ENCODE measurements at regions not wholly inside any gene's neighbourhood (a gene's known extent, or its start where the extent isn't known, plus 50 kb on each side); places are given as distances from the start of the nearest gene placed in this dataset.
"Not testable (repeated sequence)": the region's sequence is repeated elsewhere in the genome, so short reads cannot be mapped to it uniquely, and the experiment has no call there.

DNA sequence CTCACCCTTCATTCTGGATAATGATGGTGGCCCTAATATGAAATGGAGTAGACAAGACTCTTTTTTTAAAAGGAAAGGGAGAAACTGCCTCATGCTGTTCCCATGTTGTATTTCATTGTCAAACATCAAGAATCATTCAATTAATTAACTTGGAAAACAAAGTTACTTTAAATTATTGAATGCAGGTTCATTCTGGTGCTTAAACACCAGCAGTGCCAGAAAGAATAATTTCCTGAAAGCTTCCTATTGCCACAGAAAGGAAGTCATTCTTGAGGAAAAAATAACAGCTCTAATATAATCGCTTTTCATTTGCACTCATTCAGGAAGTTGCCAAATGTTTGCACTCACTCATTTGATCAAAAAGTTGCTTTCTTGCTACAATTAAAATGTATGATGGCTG lies 497.1 kb upstream of the CDH11 start:
- DNase-seq: no peak

DNA sequence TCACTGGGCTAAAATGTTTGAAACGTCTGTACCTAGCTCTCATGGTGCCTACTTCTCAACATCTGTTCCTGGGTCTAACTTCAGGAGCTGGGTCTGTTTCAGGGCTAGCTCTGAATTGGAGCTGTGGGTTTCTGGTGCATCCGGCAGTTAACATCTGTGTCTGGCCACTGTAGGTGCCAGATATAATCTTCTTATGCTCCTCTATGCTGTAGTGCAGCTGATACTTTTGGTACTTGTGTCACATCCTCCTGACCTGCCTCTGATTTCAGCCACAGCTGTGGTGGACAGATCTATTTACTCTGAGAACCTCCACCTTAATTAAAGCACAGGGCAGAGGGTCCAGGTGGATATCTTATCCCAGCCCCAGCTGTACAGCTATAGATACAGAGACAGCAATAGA lies 496.5 kb upstream of the CDH11 start:
- no peak for DNase-seq

DNA sequence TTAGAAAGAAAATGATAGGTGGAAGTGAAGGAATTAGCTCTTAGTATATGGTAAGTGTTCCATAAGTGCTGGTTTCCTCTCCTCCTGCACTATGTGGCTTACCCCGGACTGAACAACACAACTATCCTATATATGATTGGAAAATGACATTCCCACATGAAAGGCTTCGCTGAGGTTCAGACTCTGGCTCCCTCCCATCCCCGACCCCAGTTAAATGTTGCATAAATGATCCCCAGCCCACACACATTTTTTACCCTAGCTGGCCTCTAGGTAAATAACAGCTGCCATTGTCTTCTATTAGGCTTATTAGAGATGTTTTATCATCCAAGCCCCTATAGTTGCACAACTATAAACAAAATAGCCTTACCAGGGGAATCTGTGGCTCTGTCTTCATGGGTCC lies 495.6 kb upstream of the CDH11 start:
- no peak for DNase-seq

DNA sequence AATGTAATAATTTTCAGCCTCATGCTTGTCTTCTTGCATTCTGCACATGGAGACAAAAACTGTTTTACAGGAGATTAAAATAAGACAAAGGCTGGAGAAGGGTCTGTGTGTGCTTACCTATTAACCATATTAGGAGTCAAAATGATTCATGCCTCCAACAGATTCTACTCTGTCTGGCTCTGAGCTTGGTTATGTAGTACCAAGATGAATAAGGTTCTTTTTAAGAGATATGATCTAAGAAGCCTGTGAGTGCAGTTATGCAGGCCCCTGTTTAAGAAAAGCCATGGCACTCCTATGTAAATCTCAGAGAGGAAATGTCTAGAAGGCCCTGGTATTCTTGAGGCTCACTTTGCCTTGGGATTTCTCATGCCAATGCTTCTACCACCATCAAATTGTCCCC lies 486.6 kb upstream of the CDH11 start:
- DNase-seq: no peak

DNA sequence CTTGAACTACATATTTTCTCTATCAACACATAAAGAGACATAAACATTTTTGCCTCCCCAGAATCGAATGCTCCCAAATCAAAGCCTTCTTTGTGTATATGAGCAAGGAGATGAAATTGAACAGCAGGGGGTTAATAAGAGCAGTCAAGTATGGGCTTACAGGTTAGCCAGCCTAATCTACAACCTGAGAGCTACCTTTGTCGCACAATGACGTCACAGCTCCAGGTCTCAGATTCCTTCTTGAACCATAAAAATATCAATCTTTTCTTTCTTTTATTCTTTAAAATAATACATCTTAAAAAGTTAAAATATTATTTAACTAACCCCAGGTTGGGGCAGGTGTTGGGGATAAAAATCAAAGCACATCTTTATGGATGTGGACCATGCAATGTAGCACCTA lies 482.9 kb upstream of the CDH11 start:
- DNase-seq: no peak

DNA sequence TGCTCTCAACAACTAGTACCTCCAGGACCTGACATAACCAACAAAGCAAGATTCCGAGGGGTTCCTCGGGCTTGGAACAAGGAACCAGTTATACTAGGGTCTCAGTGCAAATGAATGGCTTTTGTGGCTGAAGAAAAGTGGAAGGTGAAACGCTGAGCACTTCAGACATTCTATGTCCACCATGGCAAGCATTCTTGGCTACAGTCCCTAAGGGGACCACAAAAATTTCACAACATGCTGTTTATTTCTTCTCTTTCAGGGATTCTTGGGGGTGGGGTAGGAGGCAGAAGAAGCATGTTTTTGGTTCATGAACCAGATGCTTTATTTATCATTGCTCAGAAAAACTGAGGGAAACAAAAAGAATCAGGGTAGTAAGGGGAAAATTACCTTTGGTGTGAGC lies 479.9 kb upstream of the CDH11 start:
- DNase-seq: no peak

DNA sequence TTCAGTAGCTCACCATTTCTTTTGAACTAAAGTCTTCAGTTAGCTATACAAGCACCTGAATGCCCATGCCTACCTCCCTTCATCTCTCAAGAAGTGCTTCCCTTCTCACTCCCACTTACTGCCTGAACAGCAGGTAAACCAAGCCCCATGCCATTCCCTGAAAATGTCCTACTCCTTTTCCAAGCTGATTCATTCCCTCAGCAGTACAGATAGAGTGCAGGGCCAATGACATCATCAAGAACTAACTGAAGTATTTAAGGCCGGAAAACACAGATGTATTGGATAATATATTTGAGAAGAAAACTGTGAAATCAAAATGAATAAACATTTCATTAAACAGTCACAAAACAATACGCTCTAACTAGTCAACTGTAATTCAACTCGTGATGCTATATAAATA lies 478.8 kb upstream of the CDH11 start:
- no peak for DNase-seq

DNA sequence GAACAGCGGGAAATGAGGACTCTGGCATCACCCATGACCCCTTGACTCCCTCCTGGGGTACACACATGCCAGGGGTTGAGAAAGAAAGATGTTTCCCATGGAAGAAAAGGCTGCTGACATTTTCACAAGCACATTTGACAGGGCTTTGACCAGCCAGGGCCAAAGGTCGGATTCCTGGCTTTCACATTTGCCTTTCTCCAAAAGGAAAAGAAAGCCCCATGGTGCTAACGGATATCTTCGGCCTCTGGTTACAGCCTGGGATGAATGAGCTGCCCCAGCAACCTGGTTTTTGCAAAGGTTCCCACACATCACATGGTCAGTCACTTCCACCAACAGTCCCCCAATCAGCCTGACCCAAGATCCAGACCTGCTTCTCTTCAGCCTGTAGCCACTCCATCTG lies 478.2 kb upstream of the CDH11 start:
- DNase-seq: no peak

DNA sequence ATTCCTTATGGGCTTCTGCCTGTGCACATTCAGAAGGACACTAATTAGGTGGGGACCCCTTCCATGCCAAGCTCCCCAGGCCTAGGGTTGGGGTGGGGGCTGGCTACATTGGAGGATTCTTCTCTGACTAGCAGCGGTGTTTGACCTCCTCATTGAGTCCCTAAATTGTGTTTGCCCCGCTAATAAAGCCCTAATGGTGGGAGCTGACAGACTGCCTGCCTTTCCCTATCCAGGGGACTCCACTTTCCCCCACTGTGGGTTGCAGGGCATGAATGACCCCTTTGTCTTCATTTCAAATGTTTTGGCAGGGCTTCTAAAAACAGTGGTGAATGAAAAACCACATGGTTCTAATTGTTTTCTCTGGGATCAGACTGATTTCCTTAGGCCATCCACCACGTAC lies 476.8 kb upstream of the CDH11 start:
- DNase-seq: no peak

DNA sequence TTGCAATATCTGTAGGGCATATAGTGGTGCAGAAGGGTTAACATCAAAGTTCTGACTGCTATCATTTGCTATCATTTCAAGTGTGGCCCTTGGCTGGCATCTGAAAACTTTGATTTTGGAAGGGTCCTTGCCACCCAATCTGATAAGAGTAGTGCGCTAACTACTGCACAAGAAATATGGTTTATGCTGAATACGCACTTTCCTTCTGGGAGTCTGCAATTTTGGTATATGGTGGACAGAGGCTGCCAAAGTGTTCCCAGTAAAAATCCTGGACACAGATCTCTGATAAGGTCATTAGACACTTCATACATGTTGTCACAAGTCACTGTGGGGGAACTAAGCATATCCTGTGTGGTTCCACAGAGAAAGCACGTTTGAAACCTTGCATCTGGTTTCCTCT lies 461.6 kb upstream of the CDH11 start:
- DNase-seq: no peak

DNA sequence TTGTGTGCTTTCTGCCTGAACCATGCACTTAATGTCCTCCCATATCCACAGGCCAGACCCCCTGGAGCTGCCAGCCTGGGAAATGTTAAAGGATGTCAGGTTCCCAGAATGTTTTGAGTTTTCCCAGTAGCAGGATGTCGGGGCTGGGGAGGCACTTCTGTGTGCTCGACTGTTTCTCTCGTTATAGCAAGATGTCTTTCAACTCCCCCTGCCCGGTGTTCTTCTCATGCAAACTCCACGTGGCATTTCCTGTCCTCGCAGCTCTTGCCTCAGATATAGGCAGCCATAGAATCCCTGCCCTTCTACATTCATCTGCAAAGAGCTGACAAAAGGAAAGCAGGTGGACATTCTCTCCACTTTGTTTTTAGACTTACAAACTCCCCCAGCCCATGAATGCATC lies 457.2 kb upstream of the CDH11 start:
- DNase-seq: no peak

DNA sequence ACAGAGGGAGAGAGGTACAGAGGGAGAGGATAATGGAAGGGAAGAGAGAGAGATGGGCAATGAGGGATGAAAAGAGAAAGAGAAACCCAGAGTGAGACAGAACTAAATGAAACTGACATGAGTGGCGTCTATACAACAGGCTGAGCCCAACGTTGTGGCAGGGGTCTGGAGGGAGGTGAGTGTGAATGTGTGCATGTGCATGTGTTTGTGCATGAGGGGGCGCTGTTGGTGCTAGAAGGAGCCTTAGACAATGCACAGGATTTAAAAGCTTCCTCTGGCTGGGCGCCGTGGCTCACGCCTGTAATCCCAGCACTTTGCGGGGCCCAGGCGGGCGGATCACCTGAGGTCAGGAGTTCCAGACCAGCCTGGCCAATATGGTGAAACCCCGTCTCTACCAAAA lies 454.8 kb upstream of the CDH11 start:
- DNase-seq: no peak

DNA sequence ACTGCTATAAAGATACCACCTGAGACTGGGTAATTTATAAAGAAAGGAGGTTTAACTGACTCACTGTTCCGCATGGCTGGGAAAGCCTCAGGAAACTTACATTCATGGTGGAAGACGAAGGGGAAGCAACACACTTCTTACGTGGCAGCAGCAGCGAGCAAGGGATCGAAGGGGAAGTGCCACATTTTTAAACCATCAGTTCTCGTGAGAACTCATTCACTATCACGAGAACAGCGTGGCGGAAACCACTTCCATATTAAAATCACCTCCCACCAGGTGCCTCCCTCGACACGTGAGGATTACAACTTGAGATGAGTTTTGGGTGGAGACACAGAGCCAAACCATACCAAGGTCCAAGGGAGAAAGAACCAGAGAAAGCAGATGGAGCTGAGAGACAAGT lies 454.3 kb upstream of the CDH11 start:
- DNase-seq: no peak

DNA sequence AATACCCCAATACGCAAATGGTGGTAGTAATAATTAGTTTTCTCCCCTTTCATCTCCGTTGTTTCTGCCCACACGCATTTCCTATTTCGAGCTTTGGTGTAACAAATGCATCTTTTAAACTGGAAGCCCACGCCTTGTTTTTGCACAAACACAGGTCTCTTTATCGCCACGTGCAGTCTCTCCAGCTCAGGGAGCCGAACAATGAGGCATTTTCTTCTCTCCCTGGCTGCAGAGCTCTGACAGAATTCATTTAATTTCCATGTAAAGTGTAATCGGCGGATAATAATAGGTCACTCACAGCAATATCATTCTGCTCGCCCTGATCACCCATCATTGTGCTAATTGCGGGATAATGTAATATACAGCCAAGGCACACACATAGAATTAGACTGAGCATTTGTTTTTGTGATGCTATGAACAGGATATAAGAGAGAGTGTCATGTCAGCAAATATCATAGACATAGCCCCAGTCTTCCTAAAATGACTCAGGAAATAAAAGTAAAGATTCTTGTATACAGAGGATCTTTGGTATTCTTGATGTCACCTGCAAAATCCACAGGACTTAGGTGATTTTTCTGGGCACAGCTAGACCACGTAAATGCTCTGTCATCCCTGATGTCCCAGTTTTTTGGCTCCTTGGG lies 452.6 kb upstream of the CDH11 start:
- DNase-seq: peak; percentile 9

DNA sequence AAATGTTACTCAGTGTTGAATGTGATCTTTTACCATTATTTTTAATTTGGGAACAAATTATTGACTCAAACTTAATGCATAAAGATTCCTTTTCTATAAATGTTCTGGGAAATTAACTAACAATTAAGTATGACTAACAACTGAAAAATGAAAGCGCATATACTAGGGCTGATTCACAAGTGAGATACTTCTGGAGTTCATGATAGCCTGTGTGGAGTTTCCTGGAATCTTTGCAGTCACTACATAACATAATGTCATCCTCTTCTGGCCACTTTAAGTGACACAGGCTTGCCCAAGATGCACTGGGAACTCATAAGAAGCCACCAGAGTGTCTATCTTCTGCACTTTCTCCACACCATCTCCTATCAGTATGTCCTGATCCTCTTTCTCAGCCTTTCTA lies 450.3 kb upstream of the CDH11 start:
- DNase-seq: no peak

DNA sequence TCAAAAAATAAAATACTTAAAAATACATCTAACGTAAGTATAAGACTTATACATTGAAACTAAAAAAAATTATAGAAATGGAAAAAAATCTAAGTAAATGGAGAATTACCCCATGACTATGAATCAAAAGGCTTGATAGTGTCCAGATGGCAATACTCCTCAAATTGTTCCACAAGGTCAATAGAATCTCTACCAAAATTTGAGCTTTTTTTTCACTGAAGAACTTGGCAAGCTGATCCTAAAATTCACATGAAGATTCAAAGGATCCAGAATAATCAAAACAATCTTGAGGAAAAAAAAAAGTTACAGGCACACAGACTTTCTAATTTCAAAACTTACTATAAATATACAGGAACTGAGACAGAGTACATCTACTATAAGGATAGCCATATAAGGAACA lies 448.4 kb upstream of the CDH11 start:
- DNase-seq: no peak

DNA sequence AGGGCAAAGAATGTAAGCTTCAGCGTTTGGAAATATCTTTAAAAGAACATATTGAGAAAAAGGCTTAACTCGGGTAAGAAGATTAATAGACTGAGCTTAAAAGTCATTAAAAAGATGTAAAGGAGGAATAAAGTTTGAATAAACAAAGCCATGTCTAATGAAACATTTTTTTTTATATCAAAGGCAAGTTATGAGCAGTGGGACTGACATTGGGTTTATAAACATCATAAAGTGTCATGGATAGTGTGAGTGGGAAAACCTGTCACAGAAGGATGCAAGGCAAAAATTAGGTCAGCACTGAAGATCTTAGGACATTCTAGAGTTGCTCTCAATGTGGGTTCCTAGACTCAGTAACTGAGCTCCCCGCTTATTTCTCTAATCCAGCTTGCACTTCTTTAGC lies 438.0 kb upstream of the CDH11 start:
- DNase-seq: no peak

DNA sequence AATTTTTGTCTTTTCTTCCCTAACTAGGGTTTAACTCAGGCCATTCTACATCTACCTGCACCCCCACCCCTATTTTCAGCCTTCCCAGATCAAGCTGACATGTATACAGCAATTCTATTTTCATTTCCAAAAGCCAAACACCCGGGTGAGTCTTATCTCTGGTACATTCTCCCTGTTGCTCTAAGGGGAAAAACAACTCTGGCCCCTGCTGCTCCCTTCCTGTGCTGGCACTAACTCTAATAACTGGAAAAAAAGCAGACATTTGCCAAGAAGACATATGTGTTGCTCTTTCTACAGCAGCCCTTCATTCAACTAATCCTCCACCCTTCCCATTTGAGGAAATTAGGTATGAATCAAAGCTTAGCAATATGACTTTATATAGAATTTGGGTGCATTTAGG lies 427.8 kb upstream of the CDH11 start:
- DNase-seq: not testable (repeated sequence)

DNA sequence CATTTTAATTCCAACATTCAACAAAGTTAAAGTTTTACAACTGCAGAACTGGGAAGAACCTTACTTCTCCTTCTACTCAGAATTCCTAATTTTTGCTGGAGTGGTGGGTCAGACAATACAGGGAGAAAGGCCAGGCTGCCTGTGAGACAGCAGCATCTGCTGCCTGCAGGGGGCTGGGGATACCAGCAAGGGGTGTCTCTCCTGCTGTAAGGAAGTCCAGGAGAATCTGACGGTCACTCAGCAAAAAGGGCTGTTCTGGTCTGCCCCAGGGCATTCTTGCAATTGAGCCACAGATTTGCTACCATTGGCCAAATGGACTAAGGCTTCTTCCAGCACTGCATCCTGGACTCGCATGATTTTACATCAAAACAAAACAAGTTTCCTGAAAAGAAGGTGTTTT lies 426.6 kb upstream of the CDH11 start:
- DNase-seq: no peak

DNA sequence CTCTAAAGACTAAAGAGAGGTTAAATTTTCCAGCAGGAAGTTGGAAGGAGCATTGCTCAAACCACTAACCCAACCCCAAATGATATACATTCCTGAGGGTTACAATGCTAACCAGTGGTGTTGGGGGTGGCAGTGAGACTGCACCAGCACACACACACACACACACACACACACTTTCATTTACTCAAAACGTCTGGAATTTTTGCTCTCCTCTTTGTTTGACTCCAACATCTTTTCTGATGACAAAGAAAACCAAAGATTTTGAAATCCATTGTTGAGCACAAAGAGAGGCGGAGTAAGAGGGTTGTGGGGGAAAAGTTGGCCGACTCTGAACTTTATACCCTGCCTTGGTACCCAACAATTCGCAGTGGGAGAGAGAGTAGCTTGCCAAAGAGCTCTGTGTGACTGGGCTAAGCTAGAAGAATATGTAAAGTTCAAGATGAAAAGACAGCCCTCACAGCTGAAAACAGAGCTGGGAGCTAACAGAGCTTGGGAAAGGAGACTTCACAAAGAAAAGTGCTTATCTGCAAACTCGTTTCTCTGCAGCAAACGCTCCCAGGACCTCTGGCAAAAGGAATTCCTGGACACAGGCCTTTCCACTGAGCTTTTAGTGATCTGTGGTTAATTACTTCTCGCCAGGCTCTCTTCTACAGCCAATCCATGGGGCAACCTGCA lies 426.0 kb upstream of the CDH11 start:
- DNase-seq: no peak

DNA sequence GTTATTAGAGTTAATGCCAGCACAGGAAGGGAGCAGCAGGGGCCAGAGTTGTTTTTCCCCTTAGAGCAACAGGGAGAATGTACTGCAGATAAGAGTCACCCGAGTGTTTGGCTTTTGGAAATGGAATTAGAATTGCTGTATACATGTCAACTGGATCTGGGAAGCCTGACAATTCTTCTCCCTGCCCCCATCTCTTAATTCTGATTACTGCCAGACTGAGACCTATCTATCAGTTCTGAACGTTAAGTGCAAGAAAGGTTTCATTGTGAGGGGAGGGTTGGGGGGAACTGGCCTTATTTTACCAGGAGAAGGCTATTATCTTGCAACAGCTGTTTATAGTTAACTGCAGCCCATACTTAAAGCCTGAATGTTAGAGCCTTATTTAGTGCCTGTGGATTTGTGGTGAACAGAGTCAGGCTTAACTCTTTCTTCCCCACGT lies 424.5 kb upstream of the CDH11 start:
- no peak for DNase-seq

DNA sequence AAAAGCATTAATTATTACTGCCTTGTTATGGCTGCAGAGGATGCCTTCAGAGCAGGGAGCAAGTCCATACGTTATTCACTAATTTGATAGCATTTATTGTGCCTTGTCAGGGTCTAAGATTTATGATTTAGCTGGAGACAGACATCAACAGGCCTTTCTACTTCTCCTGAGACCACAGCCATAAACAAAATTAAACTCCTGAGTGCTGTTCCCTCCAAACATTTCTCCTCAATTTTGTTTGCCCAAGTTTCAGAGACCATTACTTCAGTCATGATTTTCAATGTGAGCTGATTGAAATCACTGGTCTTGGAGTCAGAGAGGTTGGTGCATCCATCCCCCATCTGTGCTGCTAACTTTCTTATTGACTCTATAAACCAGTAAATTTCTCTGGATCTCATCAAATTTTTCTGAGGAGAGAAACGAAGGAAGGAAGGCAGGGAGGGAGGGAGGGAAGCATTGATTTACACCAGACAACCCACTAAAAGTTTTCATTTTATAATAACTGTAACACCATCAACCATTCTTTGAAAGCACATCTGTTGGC lies 423.6 kb upstream of the CDH11 start:
- no peak for DNase-seq

DNA sequence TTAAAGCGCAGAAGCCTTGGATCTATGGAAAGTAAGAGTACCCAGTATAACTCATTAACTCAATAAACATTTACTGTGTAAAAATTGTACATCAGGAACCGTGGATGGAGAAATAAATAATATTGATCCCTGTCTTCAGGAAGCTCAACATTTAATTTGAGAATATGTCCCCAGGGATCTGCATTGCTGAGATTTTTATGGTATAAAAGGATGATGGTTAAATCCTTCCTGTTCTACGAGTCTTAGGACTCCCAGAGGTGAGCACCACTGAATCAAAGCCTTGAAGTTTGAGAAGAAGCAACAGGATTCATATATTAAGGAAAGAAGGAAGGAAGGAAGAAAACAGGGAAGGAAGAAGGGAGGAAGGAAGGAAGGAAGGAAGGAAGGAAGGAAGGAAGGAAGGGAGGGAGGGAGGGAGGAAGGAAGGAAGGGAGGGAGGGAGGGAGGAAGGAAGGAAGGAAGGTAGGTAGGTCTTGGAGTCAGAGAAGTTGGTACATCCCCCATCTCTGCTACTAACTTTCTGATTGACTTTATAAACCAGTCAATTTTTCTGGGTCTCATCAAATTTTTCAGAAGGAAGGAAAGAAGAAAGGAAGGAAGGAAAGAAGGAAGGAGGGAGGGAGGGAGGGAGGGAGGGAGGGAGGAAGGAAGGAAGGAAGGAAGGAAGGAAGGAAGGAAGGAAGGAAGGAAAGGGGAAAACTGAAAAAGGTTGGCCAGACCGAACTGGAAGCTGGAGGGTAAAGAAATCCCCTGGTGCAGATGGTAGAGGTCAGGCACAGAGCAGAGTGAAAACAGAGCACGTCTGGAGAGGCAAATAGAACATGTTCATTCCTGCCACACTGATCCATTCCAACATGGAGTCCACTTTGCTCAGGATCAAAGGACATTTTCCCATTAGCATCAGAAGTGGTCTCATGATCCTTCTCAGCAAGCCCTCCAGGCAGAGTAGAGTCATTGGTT lies 422.2 kb upstream of the CDH11 start:
- DNase-seq: no peak
